ENCODE measurements at regions not wholly inside any gene's neighbourhood (a gene's known extent, or its start where the extent isn't known, plus 50 kb on each side); places are given as distances from the start of the nearest gene placed in this dataset.

DNA sequence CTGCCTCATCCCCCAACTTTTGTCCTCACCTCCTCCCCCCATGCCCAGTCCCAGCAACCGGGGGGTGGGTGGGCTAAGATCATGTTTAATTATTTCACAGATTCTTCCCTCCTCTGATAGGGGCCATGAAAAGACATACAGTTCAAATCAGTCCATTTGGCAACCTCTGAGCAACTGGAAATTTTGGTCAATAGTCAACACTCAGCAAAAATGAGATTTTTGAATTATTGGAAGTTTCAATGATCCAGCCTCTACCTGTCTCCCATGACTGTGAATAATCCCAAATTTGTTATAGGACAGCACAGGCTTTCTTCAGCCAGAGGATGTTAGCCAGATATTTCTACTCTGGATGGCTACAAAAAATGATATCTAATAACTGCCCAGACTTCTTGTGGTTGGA is 549.9 kb downstream of the TNS1 start:
- TF ChIP-seq, protein P1, sequence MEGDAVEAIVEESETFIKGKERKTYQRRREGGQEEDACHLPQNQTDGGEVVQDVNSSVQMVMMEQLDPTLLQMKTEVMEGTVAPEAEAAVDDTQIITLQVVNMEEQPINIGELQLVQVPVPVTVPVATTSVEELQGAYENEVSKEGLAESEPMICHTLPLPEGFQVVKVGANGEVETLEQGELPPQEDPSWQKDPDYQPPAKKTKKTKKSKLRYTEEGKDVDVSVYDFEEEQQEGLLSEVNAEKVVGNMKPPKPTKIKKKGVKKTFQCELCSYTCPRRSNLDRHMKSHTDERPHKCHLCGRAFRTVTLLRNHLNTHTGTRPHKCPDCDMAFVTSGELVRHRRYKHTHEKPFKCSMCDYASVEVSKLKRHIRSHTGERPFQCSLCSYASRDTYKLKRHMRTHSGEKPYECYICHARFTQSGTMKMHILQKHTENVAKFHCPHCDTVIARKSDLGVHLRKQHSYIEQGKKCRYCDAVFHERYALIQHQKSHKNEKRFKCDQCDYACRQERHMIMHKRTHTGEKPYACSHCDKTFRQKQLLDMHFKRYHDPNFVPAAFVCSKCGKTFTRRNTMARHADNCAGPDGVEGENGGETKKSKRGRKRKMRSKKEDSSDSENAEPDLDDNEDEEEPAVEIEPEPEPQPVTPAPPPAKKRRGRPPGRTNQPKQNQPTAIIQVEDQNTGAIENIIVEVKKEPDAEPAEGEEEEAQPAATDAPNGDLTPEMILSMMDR (IDR thresholded peaks at IDR 0.05): no peak
- TF ChIP-seq POLR2A (IDR thresholded peaks at IDR 0.05): no peak
